Stimulated activated CD8-positive, alpha-beta memory T cell treated with anti-CD3 and anti-CD28 coated beads, Interleukin-7, amount 100 ng/mL, for 24 hours (primary cell): ENCODE measurements at regions not wholly inside any gene's neighbourhood (a gene's known extent, or its start where the extent isn't known, plus 50 kb on each side); places are given as distances from the start of the nearest gene placed in this dataset.
"Not testable (repeated sequence)": the region's sequence is repeated elsewhere in the genome, so short reads cannot be mapped to it uniquely, and the experiment has no call there.

Source experiments
- DNase-seq: peaks from one replicate; pipeline ENCODE4 v3.0.0-alpha.2; 2020; ENCODE audit warnings: low read depth

DNA sequence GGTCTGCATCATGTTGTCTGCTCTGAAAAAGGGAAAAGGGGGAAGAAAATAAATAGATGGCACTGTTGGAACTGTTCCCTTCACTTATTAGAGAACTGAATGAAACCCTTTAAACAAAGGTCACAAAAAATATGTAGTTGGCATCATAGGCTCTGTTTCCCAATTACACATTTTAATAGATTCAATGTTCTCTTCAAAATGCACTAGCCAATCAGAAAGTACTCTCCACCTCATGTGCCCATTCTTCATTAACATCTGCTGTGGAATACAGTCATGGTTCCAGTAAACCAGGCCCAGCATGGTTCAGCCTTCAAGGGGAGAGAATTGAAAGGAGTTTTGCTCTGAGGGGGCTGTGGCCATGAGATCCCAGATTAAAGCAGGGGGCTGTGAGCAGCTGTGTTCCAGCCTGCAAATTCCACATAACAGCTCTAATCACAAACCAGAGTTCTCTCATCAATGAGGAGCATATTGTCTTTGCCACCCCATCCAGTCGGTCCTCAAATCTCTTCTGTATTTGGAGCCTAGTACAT, 165.9 kb upstream of the CREB1 start:
- DNase-seq = no peak

GRCh38 chr2:207370646-207371045, 159.1 kb upstream of the CREB1 start:
- DNase-seq = no peak

- DNase-seq = no peak
Measured at GRCh38 chr2:207371877-207372276, 157.9 kb upstream of the CREB1 start.

DNA sequence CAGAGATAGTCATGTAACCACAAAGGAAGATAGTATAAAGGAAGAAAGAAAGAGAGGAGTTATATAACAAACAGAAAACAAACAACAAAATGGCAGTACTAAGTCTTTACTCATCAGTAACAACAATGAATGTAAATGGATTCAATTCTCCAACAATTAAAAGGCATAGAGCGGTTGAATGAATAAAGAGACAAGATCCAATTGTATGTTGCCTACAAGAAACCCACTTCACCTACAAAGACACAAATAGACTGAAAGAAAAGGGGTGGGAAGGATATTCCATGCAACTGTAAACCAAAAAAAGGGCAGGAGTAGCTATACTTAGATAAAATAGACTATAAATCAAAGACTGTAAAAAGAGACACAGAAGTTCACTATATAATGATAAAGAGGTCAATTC, 157.3 kb upstream of the CREB1 start:
- no peak for DNase-seq

DNA sequence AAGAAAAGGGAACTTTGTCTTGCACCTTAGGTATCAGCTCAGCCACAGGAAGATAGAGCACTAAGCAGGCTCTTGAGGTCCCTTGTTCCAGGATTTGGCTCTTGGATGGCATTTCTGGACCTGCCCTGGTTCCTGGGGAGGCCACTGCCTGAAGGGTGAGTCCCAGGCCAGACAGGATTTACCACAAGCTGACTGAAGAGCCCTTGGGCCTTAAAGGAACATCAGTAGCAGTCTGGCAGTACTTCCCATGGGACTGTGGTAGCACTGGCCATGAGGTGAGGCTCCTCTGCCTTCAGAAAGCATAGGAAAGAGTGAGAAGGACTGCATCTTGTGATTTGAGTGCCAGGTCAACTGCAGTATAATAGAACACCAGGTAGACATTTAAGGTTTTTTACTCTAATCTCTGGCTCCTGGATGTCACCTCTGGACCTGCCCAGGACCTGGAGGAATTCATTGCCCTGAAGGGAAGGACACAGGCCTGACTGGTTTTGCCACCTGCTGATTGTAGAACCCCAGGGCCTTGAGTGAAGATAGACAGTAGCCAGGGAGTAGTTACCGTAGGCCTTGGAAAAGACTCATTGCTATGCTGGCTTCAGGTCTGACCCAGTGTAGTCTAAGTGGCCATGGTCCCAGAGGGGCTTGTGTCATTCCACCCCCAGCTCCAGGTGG, 154.4 kb upstream of the CREB1 start:
- DNase-seq = no peak

DNA sequence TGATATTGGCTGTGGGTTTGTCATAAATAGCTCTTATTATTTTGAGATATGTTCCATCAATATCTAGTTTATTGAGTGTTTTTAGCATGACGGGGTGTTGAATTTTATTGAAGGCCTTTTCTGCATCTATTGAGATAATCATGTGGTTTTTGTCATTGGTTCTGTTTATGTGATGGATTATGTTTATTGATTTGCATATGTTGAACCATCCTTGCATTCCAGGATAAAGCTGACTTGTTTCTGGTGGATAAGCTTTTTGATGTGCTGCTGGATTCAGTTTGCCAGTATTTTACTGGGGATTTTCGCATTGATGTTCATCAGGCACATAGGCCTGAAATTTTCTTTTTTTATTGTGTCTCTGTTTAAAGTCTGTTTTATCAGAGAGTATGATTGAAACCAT, 151.1 kb upstream of the CREB1 start:
- DNase-seq = not testable (repeated sequence)

DNA sequence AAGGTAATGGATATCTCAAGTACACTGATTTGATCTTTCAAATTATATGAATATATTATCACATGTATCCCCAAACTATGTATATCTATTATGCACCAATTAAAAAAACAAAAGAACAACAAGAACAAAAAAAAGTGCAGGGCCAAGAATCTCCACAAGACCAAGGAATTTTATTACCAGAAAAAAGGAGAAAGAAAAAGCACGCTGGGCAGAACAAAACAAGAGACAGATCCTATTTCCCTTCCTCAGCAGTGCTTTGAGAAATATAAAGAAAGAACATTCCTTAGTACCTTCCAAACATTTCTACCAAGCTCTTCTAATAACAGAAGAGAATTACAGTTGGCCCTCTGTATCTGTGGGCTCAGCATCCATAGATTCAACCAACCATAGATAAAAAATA, 144.7 kb upstream of the CREB1 start:
- DNase-seq = no peak

DNA sequence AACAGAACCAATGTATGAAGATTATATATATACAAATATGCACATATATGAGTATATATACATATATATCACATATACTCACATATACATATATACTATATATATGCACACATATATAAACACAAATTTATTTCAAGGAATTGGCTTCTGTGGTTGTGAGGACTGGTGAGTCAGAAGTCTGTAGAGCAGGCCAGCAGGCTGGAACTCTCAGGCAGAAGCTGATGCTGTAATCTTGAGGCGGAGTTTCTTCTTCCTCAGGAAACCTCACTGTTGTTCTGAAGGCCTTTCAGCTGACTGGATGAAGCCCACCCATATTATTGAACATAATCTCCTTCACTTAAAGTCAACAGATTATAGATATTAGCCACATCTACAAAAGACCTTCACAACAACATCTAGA, 143.9 kb upstream of the CREB1 start:
- DNase-seq = no peak

DNA sequence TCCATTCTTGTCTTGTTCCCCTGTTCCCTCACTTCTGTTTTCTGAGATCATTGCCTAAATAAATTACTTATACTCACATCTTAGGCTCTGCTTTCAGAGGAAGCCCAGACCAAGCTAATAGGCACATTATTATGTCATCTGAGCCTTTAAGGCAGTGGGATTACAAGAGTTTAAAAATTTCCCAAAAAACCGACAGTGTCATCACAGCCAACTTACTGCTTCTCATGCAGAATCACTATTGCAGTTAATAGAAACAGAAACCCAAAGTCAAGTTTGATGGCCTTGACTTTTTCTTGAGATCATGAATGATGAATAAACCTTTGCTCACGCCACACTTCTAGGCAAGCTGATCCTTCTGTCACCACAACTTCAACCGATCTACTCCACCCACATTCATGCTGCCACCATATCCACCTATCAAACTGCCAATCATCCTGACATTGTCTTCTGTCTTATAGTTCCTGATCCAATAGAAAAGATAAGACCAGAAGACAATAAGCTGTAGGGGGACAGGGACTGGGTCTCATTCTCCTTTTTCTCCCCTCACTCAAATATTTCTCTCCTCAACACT, 142.7 kb upstream of the CREB1 start:
- no peak for DNase-seq

DNA sequence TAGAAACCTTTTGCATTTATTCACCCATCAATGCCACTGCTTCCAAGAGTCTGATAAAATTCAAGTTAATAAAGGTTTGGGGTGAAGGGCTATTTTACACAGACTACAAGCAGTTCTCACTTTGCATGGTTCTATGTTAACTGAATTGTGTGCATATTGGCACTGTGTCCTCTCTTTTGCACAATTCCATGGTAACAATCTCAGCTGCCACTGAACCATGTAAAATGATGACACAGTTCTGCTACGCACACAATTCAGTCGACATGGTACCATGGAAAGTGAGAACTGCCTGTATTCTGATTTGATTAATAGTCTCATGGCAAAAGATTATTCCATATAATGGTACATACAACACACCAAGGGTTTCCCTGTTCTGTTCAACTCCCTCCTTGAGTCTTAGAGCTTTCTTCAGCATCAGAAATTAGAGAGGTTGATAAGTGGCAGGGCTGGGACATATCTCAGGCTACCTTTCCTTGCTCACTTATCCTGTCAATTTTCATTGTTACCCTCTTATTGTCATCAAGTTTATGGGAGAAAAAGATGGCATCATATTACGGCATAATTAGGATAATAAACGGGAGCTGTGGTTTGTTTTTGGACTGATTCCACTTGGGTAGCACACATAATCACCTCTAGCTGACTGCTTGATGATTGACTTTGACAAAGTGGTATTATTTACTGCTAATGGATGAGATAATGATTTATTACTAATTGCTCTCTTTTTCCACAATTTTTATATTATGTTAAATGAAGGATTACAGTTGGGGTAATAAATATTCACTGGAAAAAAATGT, 139.3 kb upstream of the CREB1 start:
- DNase-seq = no peak

GRCh38 chr2:207394203-207394781, 135.5 kb upstream of the CREB1 start:
- DNase-seq = no peak

GRCh38 chr2:207394812-207395534, 134.8 kb upstream of the CREB1 start:
- DNase-seq = peak; percentile 9

GRCh38 chr2:207395535-207396251, 134.1 kb upstream of the CREB1 start:
- DNase-seq = no peak

- DNase-seq = no peak
Measured at GRCh38 chr2:207397917-207398655, 131.7 kb upstream of the CREB1 start.

DNA sequence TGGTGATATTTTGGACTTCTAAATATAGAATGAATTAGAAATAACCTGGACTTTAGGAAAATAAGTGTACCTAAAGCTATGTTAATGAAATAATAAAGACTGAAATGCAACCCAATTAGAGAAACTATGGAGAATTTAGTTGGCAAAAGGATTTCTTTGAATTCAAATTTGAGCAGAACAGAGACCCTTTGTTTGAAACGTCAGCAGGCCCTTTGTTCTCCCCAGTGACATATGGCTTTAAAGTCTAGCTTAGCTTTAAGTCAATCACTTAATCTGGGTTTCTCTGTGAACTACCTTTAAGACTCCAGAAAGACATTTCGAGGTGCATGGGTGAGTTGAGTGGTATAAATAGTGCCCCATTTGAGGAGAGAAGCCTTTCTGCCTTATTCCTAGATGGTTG, 130.5 kb upstream of the CREB1 start:
- no peak for DNase-seq

GRCh38 chr2:207401338-207401737, 128.4 kb upstream of the CREB1 start:
- no peak for DNase-seq

DNA sequence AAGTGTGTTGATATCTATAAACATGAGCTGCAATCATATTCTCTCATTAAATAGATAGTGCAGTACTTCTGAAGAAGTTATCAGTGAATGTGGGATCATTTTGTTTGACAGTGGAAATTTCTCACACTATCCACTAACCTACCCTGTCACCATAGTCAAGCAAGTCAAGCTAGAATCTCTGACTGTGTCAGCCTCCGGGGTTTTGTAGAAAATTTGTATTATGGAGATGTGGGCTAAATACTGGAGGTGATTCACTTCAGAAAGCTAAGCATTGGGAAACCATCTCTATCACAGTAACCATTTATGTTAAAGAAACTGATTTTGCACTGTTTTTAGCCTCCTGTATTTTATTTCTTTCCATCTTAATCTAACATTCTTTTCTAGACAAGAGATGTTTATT, 126.6 kb upstream of the CREB1 start:
- no peak for DNase-seq

DNA sequence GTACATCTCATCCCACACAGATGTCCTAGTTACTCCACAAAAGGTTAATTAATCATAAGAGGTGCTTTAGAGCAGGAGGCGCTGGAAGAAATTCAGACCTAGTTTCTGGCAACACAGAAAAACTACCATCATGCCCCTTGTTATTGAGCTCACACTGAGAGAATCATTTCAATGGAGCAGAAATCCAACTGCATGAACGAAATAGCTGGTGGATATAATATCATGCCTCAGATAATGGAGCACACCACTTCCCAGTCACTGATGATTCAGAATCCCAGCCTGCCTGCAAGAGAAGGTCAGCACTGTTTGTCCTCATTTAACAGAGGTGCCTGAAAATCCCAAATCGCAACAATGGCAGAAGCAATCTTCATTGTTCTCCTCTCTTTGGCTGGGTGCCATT, 125.8 kb upstream of the CREB1 start:
- no peak for DNase-seq

DNA sequence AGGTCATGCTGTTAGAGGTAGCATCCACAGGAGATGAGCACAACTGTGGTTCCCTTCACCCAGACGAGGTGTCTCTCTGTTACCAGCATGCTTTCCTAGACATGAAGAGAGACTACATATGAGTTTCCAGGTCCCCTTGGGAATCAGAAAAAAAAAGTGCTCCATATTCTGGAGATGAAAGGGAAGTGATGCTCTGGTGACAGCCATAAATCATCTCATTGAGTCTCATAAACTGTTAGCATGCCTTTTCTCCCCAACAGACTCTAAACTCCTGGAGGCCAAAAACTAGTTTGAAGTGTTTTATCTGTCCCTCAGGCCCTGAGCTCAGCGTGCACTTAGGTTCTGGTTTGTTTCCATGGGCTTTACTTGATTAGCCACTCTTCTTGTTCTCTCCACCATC, 124.6 kb upstream of the CREB1 start:
- no peak for DNase-seq

DNA sequence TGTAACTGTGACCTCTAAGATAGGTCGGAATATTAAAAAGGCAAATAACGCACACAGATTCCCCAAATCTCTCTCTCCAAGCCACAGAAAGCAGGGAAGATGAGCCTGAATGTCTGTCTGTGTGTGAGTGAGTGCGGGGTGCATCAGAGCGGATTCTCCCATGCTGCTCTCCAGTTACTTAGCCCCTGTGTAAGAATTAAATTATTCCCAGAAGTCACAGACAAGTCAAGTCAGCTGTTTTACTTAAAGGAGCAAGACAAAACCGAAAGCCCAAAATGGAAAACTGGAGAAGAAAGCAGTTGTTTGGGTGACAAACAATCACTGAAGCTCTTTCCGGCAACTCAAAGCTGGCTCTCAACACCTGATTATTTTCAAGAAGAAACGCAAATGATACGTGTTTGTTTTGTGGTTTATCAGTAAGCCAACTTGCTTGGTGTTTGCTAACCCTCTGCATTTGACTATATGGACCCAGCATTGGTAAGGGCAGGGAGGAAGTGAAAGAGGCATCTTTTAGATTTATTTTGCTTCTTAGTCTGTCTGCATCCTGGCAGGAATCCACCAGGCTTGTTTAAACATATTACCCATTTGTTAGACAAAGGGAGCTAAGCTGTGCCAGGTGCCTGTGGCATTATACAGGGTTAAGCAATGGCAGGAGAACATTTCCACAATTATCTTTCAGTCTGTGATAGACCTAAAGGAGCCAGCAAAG, 121.5 kb upstream of the CREB1 start:
- DNase-seq = no peak
